ENCODE measurements at regions not wholly inside any gene's neighbourhood (a gene's known extent, or its start where the extent isn't known, plus 50 kb on each side); places are given as distances from the start of the nearest gene placed in this dataset.

DNA sequence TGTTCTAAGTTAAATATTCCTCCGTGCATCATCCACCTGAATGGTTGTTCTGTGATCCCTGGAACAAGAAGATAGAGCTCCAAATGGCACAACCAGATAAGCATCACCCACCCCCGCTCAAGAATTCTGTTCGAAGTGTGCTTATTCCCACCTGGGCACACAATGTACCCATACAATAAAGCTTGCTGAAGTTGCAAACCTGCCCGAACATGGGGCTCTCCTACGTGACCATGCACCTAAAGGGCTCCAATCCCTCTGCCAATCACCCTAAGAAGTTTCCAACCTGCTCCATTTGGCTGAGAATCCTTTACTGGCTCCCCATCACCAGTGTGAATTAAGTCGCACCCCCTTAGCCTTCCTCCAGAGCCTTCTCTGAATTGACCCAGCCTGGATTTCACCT lies 1157.4 kb downstream of the TBC1D22A start:
- Histone ChIP-seq H3K79me2 (replicated peaks; ENCODE audit: insufficient read depth) (no peaks in the 10 kb centered on the region), H4K20me1 (replicated peaks; ENCODE audit: insufficient read depth) (no peaks in the 10 kb centered on the region), H3K4me2 (no peak overlapping the region), H3K9me2 (ENCODE audit: insufficient read depth) (no peaks in the 10 kb centered on the region), H2AFZ (no peak overlapping the region), H3K4me1 (ENCODE audit: insufficient read depth) (no peaks in the 10 kb centered on the region), H3K4me3 (no peak overlapping the region), H3K36me3 (ENCODE audit: insufficient read depth) (no peaks in the 10 kb centered on the region; the same call in 1 of the 2 replicates), H3K27ac (ENCODE audit: low read depth) (no peak overlapping the region), H3K27me3 (ENCODE audit: insufficient read depth) (no peaks in the 10 kb centered on the region), H3F3A (replicated peaks; ENCODE audit: low read depth) (no peaks in the 10 kb centered on the region)
- peaks cover 20% of the 10 kb centered on the region for H3K36me3 Mint-ChIP-seq (ENCODE audit: low read depth)
- H3K4me3 Mint-ChIP-seq, result no peak overlapping the region
- TF ChIP-seq, protein P1, sequence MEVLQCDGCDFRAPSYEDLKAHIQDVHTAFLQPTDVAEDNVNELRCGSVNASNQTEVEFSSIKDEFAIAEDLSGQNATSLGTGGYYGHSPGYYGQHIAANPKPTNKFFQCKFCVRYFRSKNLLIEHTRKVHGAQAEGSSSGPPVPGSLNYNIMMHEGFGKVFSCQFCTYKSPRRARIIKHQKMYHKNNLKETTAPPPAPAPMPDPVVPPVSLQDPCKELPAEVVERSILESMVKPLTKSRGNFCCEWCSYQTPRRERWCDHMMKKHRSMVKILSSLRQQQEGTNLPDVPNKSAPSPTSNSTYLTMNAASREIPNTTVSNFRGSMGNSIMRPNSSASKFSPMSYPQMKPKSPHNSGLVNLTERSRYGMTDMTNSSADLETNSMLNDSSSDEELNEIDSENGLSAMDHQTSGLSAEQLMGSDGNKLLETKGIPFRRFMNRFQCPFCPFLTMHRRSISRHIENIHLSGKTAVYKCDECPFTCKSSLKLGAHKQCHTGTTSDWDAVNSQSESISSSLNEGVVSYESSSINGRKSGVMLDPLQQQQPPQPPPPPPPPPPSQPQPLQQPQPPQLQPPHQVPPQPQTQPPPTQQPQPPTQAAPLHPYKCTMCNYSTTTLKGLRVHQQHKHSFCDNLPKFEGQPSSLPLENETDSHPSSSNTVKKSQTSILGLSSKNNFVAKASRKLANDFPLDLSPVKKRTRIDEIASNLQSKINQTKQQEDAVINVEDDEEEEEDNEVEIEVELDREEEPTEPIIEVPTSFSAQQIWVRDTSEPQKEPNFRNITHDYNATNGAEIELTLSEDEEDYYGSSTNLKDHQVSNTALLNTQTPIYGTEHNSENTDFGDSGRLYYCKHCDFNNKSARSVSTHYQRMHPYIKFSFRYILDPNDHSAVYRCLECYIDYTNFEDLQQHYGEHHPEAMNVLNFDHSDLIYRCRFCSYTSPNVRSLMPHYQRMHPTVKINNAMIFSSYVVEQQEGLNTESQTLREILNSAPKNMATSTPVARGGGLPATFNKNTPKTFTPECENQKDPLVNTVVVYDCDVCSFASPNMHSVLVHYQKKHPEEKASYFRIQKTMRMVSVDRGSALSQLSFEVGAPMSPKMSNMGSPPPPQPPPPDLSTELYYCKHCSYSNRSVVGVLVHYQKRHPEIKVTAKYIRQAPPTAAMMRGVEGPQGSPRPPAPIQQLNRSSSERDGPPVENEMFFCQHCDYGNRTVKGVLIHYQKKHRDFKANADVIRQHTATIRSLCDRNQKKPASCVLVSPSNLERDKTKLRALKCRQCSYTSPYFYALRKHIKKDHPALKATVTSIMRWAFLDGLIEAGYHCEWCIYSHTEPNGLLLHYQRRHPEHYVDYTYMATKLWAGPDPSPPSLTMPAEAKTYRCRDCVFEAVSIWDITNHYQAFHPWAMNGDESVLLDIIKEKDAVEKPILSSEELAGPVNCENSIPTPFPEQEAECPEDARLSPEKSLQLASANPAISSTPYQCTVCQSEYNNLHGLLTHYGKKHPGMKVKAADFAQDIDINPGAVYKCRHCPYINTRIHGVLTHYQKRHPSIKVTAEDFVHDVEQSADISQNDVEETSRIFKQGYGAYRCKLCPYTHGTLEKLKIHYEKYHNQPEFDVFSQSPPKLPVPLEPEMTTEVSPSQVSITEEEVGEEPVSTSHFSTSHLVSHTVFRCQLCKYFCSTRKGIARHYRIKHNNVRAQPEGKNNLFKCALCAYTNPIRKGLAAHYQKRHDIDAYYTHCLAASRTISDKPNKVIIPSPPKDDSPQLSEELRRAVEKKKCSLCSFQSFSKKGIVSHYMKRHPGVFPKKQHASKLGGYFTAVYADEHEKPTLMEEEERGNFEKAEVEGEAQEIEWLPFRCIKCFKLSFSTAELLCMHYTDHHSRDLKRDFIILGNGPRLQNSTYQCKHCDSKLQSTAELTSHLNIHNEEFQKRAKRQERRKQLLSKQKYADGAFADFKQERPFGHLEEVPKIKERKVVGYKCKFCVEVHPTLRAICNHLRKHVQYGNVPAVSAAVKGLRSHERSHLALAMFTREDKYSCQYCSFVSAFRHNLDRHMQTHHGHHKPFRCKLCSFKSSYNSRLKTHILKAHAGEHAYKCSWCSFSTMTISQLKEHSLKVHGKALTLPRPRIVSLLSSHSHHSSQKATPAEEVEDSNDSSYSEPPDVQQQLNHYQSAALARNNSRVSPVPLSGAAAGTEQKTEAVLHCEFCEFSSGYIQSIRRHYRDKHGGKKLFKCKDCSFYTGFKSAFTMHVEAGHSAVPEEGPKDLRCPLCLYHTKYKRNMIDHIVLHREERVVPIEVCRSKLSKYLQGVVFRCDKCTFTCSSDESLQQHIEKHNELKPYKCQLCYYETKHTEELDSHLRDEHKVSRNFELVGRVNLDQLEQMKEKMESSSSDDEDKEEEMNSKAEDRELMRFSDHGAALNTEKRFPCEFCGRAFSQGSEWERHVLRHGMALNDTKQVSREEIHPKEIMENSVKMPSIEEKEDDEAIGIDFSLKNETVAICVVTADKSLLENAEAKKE (CRISPR knock-in tag; IDR thresholded peaks at IDR 0.05), result no peak
- TF ChIP-seq JUNB (IDR thresholded peaks at IDR 0.05; ENCODE audit: unreplicated experiment) (no peak), ZNF114 (CRISPR knock-in tag; IDR thresholded peaks at IDR 0.05) (no peak), ZNF331 (CRISPR knock-in tag; IDR thresholded peaks at IDR 0.05; ENCODE audit: low read depth) (no peak), POLR2AphosphoS5 (IDR thresholded peaks at IDR 0.05; ENCODE audit: low read depth) (no peak)
- DNase-seq (ENCODE audit: low spot score), result no peak
- H3K9me3 Mint-ChIP-seq, result peaks cover 85% of the 10 kb centered on the region
- no peak for ATAC-seq
- H3K27me3 Mint-ChIP-seq (ENCODE audit: insufficient read depth, low read depth, poor library complexity), result peaks cover 4% of the 10 kb centered on the region
- H3K4me1 Mint-ChIP-seq, result no peaks in the 10 kb centered on the region; the same call in 2 of the 3 replicates
- H3K27ac Mint-ChIP-seq, result no peak overlapping the region

DNA sequence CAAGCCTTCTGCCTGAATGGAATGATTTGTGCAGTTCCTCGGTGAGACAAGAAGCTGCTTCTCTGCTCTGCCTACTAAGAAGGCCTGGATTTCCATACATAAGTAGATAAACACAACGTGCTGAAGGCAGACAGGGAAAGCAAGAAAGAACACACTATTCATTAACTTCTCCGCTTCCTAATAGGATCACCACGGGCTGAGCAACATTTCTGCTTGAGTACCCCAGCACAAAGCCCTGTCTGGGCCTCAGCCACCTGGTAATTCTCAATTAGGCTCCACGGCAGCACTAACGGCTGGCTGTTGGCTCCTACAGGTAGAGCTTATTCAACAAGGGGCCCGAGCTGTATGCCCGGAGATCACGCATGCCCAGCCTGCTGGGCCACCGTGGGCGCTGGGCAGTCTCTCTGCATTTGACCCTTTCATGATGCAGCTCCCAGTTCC lies 1156.6 kb downstream of the TBC1D22A start:
- Mint-ChIP-seq H3K4me3 (no peak overlapping the region), H3K27me3 (ENCODE audit: insufficient read depth, low read depth, poor library complexity) (peaks cover 5% of the 10 kb centered on the region), H3K27ac (no peak overlapping the region), H3K4me1 (no peaks in the 10 kb centered on the region; the same call in 2 of the 3 replicates), H3K9me3 (peaks cover 82% of the 10 kb centered on the region), H3K36me3 (ENCODE audit: low read depth) (peaks cover 20% of the 10 kb centered on the region)
- Histone ChIP-seq H2AFZ (no peak overlapping the region), H3K4me3 (no peak overlapping the region), H3K79me2 (replicated peaks; ENCODE audit: insufficient read depth) (no peaks in the 10 kb centered on the region), H3F3A (replicated peaks; ENCODE audit: low read depth) (no peaks in the 10 kb centered on the region), H3K27ac (ENCODE audit: low read depth) (no peak overlapping the region), H3K36me3 (ENCODE audit: insufficient read depth) (no peaks in the 10 kb centered on the region; the same call in 1 of the 2 replicates), H4K20me1 (replicated peaks; ENCODE audit: insufficient read depth) (no peaks in the 10 kb centered on the region), H3K4me2 (no peak overlapping the region), H3K9me2 (ENCODE audit: insufficient read depth) (no peaks in the 10 kb centered on the region), H3K4me1 (ENCODE audit: insufficient read depth) (no peaks in the 10 kb centered on the region), H3K27me3 (ENCODE audit: insufficient read depth) (no peaks in the 10 kb centered on the region)
- no peak for DNase-seq (ENCODE audit: low spot score)
- TF ChIP-seq, protein P2, sequence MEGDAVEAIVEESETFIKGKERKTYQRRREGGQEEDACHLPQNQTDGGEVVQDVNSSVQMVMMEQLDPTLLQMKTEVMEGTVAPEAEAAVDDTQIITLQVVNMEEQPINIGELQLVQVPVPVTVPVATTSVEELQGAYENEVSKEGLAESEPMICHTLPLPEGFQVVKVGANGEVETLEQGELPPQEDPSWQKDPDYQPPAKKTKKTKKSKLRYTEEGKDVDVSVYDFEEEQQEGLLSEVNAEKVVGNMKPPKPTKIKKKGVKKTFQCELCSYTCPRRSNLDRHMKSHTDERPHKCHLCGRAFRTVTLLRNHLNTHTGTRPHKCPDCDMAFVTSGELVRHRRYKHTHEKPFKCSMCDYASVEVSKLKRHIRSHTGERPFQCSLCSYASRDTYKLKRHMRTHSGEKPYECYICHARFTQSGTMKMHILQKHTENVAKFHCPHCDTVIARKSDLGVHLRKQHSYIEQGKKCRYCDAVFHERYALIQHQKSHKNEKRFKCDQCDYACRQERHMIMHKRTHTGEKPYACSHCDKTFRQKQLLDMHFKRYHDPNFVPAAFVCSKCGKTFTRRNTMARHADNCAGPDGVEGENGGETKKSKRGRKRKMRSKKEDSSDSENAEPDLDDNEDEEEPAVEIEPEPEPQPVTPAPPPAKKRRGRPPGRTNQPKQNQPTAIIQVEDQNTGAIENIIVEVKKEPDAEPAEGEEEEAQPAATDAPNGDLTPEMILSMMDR (conservative IDR thresholded peaks at IDR 0.05; ENCODE audit: low read depth in 2 of 2), result no peak
- ATAC-seq, result no peak

Data from GM23338 (cell line).